ENCODE measurements at regions not wholly inside any gene's neighbourhood (a gene's known extent, or its start where the extent isn't known, plus 50 kb on each side); places are given as distances from the start of the nearest gene placed in this dataset.

- TF ChIP-seq CTCF (IDR thresholded peaks at IDR 0.05) (no peak), ZFX (IDR thresholded peaks at IDR 0.05; ENCODE audit: borderline replicate concordance) (no peak)
Observed at GRCh38 chr22:47384977-47385376, 622.5 kb downstream of the TBC1D22A start.
